ENCODE measurements at regions not wholly inside any gene's neighbourhood (a gene's known extent, or its start where the extent isn't known, plus 50 kb on each side); places are given as distances from the start of the nearest gene placed in this dataset.
"Not testable (repeated sequence)": the region's sequence is repeated elsewhere in the genome, so short reads cannot be mapped to it uniquely, and the experiment has no call there.

DNA sequence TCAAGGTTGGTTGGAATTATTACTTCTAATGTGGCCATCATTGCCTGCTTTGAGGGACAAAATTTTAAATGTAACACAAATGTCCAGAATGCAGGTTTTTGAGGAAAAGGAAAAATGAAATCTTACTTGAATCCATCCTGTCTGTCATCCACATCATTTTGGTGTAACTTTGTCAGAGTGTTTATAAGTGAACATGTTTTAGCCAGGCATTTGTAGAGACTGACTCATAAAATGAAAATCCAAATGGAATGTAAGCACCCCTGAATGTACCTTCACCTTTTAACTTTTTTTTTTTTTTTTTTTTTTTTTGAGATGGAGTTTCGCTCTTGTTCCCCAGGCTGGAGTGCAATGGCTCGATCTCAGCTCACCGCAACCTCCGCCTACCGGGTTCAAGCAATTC, 141.8 kb upstream of the BNIP2 start:
- no peak for DNase-seq (ENCODE audit: low read depth)

DNA sequence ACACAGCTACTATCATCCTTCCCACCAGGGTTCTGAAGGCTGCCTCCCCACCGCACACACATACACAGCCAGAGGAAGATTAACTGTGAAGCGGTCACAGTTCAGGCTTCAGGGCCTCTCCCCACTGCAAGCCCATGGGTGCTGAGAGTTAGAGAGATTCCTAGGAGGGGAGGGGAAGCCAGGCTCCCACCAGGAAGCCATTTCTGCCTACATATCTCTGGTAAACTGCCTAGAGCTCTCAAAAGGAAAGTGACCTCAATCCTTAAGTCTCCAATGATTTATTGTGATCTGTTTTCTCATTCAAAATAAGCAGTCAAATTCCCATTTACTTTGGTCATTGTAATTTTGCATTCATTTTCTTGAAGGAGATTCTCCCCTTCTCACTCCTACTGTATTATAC, 141.0 kb upstream of the BNIP2 start:
- no peak for DNase-seq (ENCODE audit: low read depth)

DNA sequence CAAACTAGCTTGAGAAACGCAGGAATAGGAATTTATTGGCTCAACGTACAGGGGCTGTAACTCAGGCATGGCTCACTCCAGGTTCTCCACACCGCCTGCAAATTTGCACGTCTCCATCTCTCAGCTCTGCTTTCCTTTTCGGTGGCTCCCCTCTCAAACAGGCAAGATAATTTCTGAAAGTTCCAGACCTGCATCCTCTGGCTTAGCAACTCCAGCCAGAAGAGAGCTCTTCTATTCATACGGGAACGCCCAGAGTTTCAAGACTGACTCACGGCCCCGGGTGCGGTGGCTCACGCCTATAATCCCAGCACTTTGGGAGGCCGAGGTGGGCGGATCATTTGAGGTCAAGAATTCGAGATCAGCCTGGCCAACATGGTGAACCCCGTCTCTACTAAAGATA, 139.7 kb upstream of the BNIP2 start:
- no peak for DNase-seq (ENCODE audit: low read depth)

DNA sequence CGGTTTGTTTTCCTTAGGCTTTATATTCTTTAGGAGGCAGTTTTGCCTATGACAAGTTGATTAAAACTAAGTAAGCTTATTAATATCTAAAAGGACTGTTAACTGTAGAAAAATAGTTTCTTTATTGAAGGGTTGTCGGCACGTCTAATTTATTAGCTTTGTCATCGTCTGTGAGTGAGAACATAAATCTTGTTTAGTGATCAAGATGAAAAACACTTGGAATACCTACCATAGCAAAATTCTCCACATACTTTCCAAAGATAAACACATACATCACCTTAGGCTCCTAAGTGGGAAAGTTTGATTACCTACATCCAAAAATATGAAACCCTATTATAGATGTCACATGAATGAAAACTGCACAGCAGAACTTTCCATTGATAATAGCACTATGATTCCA, 139.1 kb upstream of the BNIP2 start:
- no peak for DNase-seq (ENCODE audit: low read depth)

DNA sequence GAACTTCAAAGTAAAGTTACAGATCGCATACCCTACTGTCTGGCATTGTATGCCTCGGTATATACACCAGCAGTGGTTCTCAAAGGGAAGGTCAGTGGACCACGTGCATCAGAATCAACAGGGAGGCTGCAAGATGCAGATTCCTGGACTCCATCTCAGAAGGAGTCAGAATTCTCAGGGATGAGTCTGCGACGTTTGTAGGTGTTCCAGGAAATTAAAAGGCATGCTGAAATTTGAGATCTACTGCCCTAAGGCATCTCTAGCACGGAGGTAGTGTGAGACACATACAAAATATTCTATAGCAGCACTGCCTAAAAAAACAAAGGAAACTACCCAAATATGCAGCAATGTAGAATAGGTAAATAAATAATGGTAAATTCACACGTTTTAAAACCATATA, 136.8 kb upstream of the BNIP2 start:
- DNase-seq (ENCODE audit: low read depth), result no peak

DNA sequence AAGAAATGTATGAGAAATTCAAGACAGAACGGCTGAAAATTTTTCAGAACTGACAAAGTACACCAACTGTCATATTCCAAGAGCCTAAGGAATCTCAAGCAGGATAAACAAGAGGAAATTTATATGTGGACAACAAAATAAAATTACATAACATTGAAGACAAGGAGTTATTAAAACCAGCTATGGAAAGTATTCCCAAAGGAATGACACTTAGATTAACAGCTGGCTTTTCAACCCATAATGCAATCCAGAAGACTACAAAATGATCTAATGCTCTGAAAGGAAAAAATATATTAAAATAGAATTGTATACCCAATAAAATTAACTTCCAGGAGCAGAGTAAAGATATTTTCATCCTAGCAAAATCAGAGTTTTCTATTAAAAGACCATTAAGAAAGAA, 132.2 kb upstream of the BNIP2 start:
- no peak for DNase-seq (ENCODE audit: low read depth)

DNA sequence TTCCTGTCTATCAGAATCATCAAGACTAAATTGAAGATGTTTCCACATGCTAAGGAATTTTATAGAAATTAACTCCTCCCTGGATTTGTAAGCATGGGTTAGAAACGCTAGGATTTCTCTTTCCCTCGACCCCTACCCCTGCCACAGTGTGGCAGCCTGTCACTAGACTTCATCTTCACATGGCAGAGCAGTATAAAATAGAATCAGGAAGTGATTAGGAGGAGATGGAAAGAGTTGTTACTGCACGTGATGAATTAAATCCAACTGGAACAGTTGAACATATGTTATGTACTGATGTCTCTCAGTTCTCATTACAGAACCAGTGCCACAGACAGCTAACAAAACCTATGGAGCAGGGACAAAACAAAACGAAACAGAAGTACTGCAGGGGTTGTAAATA, 130.0 kb upstream of the BNIP2 start:
- DNase-seq (ENCODE audit: low read depth), result no peak

DNA sequence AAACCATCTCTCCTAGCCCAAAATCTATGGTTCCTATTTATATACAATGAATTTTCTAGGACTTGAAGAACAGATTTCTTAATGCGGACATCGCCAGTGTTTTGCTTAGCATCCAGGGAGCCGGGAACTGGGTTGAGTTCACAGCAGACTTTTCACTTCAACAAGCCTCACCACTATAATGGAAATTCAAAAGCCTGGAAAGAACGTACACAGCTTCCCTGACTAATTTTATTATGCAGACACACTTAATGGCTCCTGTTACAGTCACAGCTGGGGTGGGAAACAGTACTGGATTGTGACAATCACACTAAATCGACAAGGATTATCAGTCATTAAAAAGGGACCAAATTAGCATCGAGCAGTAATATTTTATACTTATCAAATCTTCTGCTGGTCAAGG, 129.2 kb upstream of the BNIP2 start:
- no peak for DNase-seq (ENCODE audit: low read depth)

DNA sequence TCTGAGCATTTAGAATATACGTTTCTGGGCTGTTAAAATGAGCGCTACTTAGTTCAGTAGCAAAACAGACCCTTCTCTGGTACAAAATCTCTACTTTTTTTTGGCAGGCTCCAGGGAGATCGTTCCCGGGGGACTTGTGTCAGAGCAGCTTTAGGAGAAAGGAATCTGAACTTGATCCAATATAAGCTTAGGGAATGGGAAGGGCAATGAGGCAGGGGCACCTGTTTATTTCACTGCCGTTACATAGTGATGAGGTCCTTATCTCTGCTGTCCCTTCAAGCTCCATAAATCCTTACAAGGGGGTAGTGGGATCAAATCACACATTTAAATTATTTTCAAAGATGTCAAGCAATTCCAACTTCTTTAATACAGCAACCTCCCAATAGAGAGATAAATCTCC, 128.7 kb upstream of the BNIP2 start:
- no peak for DNase-seq (ENCODE audit: low read depth)

DNA sequence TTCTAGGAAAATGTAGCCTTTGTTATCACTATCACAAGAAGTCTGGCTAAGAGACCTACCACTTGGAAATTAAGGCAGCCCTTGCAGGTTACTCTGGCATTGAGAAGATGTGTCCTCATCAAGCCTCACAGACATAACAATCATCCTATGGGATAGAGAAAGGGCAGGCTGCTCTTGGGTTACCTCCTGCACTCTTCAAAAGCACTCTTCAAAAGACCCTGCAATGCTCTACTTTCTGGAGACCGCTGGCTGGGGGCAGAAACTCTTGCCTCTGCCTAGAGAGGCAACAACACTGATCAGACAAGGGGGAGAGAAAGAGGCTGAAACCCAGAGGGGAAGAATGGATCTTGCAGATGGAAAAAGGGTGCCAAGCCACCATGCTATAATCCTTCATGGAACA, 127.9 kb upstream of the BNIP2 start:
- DNase-seq (ENCODE audit: low read depth), result no peak

DNA sequence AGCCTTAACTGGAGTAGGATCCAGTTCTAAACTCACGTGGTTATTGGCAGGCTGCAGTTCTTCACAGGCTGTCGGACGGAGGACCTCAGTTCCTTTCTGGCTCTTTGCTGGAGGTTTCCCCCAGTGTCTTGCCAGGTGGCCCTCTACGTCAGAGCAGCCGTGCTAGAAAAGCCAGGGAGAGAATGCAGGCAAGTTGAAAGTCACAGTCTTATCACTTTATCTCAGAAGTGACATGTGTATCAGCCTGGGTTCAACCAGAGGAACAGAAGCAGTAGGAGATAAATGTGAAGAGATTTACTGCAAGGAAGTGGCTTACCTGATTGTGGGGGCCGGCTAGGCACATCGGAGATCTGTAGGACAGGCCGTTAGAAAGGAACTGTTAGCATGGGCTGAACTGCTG, 125.3 kb upstream of the BNIP2 start:
- DNase-seq (ENCODE audit: low read depth), result no peak

DNA sequence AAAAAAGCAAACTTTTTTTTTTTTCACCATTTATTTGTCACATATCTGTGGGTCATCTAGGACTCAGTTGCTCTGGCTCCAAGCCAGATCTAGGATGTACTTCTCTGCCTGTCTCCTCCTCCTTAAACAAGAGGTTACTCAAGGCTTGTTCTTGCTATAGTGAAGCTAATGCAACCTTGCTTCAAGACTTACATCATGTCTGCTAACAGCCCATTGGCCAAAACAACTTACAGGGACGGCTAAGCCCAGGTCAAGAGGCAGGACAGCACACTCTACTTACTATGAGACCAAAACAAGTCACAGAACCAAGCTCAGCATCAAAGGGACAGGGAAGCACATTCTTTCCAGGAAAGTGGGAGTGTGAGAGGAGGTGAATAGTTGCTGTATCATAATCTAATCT, 123.8 kb upstream of the BNIP2 start:
- DNase-seq (ENCODE audit: low read depth), result no peak

DNA sequence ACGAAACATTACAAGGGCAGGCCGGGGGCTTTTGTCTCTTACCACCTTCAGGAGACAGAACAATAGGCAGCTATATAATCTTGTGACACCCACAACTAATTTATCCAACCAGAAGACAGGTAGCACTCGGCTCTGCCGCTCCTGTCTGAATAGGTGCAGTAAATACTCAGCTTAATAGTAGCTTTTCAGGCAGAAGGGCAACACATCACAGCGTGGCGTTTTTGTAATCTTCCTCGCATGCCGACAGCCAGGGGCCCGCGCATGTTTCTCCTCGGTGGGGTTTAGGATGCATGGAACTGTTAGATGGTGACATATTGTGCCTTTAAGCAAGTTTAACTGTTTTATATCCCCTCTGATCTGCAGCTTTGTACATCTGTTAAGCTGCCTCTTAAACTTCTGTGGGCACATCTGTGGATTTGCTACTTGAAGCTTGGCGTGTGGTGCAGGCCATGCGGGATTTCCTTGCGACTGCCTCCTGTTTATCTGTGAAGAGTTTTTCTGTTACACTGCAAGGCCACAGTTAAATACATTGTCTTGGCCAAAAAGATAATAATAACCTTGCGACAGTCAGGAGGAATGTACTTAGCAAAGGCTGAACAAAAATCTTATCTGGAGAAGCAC, 123.2 kb upstream of the BNIP2 start:
- no peak for DNase-seq (ENCODE audit: low read depth)

DNA sequence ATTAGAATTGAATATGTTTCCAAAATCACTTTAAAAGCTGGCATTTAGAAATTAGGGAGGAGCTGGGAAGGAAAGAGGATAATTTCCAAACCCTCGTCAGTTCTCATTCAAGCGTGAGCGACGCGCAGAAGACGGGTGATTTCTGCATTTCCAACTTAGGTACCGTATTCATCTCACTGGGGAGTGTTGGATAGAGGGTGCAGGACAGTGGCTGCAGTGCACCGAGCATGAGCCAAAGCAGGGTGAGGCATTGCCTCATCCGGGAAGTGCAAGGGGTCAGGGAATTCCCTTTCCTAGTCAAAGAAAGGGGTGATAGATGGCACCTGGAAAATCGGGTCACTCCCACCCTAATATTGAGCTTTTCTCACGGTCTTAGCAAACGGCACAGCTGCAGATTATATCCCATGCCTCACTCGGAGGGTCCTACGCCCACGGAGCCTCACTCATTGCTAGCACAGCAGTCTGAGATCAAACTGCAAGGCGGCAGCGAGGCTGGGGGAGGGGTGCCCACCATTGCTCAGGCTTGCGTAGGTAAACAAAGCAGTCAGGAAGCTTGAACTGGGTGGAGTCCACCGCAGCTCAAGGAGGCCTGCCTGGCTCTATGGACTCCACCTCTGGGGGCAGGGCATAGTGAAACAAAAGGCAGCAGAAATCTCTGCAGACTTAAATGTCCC, 114.3 kb upstream of the BNIP2 start:
- DNase-seq (ENCODE audit: low read depth), result not testable (repeated sequence)

DNA sequence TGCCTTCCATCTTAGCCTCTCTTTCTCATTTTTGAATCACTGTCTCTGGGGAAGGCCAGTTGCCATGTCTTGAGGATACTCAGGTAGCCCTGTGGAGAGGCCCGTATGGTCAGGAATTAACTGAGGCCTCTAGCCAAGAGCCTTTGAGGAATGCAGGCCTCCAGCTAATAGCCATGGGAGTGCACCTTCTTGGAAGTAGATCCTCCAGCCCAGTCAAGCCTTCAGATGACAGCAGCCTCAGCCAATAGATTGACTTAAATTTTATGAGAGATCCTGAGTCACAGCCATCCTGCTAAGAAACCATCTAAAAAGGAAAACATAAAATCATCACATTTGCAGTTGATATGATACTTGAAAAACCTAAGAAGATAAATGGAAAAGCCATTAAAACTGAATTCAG, 112.5 kb upstream of the BNIP2 start:
- no peak for DNase-seq (ENCODE audit: low read depth)

DNA sequence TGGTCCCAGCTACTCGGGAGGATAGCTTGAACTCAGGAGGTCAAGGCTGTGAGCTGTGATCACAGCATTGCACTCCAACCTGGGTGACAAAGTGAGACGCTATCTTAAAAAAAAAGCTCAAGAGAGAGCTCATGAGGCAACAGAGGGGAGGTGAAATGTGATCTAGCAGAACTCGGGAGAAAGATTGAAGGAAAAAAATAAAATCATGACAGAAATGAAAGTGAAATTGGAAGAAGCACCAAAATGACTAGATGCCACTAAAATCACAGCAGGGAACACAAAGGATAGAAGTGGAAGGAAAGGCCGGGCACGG, 109.4 kb upstream of the BNIP2 start:
- no peak for DNase-seq (ENCODE audit: low read depth)

DNA sequence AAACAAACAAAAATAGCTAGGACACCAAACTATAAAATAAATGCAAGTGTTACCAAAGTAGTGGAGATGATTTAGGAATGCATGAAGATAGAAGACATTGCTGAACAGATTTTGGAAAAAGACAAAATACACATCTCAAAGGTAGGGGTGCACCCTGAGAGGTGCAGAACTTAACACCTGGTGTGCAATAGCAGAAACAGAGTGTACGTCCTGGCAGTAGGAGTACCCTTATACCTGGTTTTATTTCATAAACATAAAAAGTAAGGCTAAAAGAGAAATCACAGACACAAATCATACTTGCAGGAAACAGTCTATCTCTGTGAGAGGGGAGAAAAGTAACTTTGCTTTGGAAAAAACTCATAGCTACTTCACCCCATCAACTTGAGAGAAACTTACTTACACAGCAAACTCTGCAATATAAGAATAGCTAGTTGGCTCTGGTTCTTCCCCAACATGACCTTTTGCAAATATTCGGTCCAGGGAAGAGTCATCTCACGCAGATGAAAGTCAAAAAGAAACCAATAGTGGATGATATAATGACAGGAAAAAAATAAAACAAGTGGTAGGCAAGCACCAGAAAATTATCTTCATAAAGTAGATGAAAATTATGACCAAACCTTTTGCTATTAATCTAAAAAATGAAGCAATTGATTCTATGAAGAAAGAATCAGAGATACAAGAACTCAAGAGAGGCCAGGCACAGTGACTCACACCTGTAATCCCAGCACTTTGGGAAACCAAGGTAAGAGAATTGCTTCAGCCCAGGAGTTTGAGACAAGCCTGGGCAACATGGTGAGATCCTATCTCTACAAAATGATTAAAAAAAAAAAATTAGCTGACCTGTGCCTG, 108.9 kb upstream of the BNIP2 start:
- DNase-seq (ENCODE audit: low read depth), result no peak

DNA sequence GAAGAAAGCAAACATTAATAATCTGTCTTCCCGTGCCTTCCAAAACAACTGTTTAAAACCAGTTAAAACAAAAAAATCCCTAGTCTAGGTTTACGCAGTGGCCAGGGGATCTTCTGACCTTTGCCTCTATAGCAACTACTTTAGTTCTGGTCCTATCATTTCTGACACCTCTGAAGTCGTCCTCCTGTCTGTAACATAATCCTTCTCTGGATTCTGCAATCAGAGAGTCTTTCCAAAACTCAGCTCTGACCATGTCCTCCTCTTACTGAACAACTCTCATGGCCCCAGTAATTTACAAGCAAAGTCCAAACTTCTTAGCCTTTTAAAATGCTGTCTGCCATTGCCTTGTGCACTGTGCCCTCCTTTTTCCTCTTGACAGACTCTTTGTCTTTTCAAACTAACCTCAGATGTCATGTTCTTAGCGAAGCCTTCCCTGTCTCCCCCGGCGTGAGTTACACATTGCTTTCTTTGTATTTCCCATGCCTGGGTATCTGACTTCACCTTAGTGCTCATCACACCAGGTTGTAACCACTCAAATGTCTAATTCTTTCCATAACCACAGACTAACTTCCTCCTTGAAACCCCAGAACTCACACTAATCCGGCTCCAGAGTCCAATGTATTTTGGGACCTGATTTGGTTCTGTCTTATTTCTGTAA, 105.2 kb upstream of the BNIP2 start:
- no peak for DNase-seq (ENCODE audit: low read depth)

DNA sequence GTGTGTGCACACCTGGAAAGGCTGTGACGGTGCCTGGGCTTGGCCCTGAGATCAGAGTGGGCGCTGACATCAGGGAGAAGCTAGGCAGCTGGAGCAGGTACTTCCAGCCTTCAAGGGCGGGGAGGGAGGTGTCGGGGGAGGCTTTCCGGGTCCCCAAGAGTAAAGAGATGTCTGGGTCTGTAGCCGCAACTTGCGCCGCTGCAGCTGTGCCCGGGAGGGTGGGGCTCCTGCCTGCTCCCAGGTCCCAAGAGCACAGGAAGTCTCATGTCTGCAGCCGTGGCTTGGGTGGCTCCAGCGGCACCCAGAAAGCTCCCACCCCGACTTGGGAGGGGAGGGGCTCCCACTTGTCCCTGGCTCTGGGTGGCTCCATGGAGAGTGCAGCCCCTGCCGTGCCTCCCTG, 103.2 kb upstream of the BNIP2 start:
- no peak for DNase-seq (ENCODE audit: low read depth)

DNA sequence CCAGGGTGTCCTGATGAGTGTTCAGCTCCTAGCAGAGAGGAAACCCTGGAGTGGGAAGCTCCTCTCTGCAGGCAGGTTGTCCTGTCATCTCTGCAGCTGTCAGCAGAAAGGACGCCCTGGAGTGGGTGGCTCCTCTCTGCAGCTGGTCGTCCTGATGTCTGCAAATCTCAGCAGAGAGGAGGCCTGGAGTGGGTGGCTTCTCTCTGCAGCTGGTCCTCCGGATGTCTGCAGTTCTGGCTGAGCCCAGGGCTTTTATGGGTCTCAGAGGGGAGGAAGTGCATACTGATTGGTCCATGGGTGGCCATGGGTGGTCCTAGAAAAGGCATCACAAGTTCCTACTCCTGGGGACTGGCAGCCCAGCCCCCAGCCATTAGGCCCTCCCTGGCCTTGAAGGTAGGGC, 102.6 kb upstream of the BNIP2 start:
- DNase-seq (ENCODE audit: low read depth), result no peak

DNA sequence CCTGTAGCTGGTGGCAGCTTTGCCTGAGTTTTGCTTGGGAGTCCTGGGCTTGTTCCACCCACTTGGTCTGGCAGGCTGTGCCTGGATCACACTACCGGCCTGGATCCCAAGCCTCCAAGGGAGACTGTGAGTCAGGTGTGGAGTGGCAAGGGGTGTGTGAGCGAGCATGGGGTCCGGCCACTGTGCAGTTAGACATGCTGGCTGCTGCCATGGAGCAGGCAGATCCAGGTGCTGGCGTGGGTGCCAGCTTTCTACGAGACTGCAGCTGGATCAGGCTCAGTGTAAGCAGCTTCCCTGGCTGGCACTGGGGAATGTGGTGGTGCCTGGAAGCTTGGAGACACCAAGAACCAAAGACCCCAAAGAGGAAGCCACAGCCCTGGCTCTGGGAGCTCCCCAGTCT, 102.0 kb upstream of the BNIP2 start:
- no peak for DNase-seq (ENCODE audit: low read depth)

DNA sequence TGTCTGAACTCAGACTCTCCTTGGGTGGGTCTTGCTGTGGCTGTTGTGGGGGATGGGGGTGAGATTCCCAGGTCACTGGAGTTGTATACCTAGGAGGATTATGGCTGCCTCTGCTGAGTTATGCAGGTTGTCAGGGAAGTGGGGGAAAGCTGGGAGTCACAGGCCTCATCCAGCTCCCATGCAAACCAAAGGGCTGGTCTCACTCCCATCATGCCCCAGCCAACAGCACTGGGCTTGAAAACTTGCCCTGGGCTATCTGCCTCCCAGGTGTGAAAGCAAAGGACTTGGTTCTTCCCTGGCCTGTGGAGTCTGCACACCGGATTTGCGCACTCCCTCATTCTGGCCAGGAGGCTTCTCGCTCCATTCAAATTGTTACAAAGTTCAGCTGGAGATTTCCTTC, 97.3 kb upstream of the BNIP2 start:
- not testable (repeated sequence) for DNase-seq (ENCODE audit: low read depth)

DNA sequence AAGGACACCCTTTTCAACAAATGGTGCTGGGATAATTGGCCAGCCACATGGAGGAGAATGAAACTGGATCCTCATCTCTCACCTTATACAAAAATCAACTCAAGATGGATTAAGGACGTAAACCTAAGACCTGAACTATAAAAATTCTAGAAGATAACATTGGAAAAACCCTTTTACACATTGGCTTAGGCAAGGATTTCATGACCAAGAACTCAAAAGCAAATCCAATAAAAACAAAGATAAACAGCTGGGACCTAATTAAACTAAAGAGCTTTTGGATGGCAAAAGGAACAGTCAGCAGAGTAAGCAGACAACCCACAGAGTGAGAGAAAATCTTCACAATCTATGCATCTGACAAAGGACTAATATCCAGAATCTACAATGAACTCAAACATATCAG, 96.9 kb upstream of the BNIP2 start:
- not testable (repeated sequence) for DNase-seq (ENCODE audit: low read depth)

Data from HS-5 (cell line).